MM.1S (cell line): ENCODE measurements at regions not wholly inside any gene's neighbourhood (a gene's known extent, or its start where the extent isn't known, plus 50 kb on each side); places are given as distances from the start of the nearest gene placed in this dataset.

Experiments used
- CTCF ChIP-seq: fragments of 300-600 bp; sonication (generic); IDR thresholded peaks from 2 replicates; pipeline ENCODE4 v1.5.1; 2016; ENCODE audit warnings: antibody characterized with exemption, low read length, mixed read lengths
- EZH2 ChIP-seq: fragments of 300-600 bp; sonication (generic); optimal IDR thresholded peaks from 2 replicates; pipeline ENCODE3; 2017; ENCODE audit warnings: low read depth, mild to moderate bottlenecking, antibody characterized with exemption, low read length, mixed read lengths
- EZH2phosphoT487 ChIP-seq: fragments of 300-600 bp; sonication (generic); IDR thresholded peaks from 2 replicates; pipeline ENCODE4 v1.6.1; 2018; ENCODE audit warnings: antibody characterized with exemption, low read length

- TF ChIP-seq EZH2 (no peak), CTCF (no peak), EZH2phosphoT487 (no peak)
Measured at GRCh38 chr21:22691658-22692057, 1693.4 kb downstream of the NCAM2 start.
